Astrocyte (in vitro differentiated cells and primary cell): ENCODE measurements at regions not wholly inside any gene's neighbourhood (a gene's known extent, or its start where the extent isn't known, plus 50 kb on each side); places are given as distances from the start of the nearest gene placed in this dataset.

Experiments
- EZH2 ChIP-seq: IDR thresholded peaks from 2 replicates; pipeline ENCODE4 v1.6.1; 2012; ENCODE audit warnings: mild to moderate bottlenecking, low read length, inconsistent platforms; ENCODE audit not compliant: insufficient read depth
- TF ChIP-seq, protein P1 (sequence below): IDR thresholded peaks from 2 replicates; pipeline ENCODE4 v1.5.1; 2011; ENCODE audit warnings: low read depth, mild to moderate bottlenecking, inconsistent platforms, low read length, moderate library complexity; ENCODE audit not compliant: insufficient read depth

- TF ChIP-seq, protein P1, sequence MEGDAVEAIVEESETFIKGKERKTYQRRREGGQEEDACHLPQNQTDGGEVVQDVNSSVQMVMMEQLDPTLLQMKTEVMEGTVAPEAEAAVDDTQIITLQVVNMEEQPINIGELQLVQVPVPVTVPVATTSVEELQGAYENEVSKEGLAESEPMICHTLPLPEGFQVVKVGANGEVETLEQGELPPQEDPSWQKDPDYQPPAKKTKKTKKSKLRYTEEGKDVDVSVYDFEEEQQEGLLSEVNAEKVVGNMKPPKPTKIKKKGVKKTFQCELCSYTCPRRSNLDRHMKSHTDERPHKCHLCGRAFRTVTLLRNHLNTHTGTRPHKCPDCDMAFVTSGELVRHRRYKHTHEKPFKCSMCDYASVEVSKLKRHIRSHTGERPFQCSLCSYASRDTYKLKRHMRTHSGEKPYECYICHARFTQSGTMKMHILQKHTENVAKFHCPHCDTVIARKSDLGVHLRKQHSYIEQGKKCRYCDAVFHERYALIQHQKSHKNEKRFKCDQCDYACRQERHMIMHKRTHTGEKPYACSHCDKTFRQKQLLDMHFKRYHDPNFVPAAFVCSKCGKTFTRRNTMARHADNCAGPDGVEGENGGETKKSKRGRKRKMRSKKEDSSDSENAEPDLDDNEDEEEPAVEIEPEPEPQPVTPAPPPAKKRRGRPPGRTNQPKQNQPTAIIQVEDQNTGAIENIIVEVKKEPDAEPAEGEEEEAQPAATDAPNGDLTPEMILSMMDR = no peak
- TF ChIP-seq EZH2 = no peak
Observed at GRCh38 chr2:8168876-8169424, 512.9 kb upstream of the ID2 start.
